HG03097 (cell line): ENCODE measurements at regions not wholly inside any gene's neighbourhood (a gene's known extent, or its start where the extent isn't known, plus 50 kb on each side); places are given as distances from the start of the nearest gene placed in this dataset.
"Not testable (repeated sequence)": the region's sequence is repeated elsewhere in the genome, so short reads cannot be mapped to it uniquely, and the experiment has no call there.

Experiments
- ATAC-seq: cut with Tn5 transposase; IDR thresholded peaks from one replicate; pipeline ENCODE4 v1.9.1; 2021; ENCODE audit not compliant: unreplicated experiment, low FRiP score

- ATAC-seq, result no peak
These were observed 554.4 kb downstream of the IGSF11 start for GRCh38 chr3:118480101-118480860.

GRCh38 chr3:118485693-118486092 is 549.0 kb downstream of the IGSF11 start:
- ATAC-seq, result no peak

- no peak for ATAC-seq
These were observed 546.9 kb downstream of the IGSF11 start for GRCh38 chr3:118487734-118488133.

GRCh38 chr3:118488732-118489131 is 545.9 kb downstream of the IGSF11 start:
- ATAC-seq, result no peak

- no peak for ATAC-seq
These were observed 539.4 kb downstream of the IGSF11 start for GRCh38 chr3:118495206-118495605.

- no peak for ATAC-seq
These were observed 537.4 kb downstream of the IGSF11 start for GRCh38 chr3:118497274-118497673.

- ATAC-seq, result no peak
These were observed 533.5 kb downstream of the IGSF11 start for GRCh38 chr3:118501152-118501551.

GRCh38 chr3:118504906-118505305 is 529.7 kb downstream of the IGSF11 start:
- no peak for ATAC-seq

- no peak for ATAC-seq
These were observed 528.9 kb downstream of the IGSF11 start for GRCh38 chr3:118505784-118506183.

GRCh38 chr3:118511402-118511801 is 523.2 kb downstream of the IGSF11 start:
- ATAC-seq, result no peak

- ATAC-seq, result no peak
These were observed 522.3 kb downstream of the IGSF11 start for GRCh38 chr3:118512301-118512700.

- no peak for ATAC-seq
These were observed 509.6 kb downstream of the IGSF11 start for GRCh38 chr3:118525077-118525476.

- no peak for ATAC-seq
These were observed 507.7 kb downstream of the IGSF11 start for GRCh38 chr3:118526758-118527513.

- ATAC-seq, result no peak
These were observed 507.1 kb downstream of the IGSF11 start for GRCh38 chr3:118527514-118528044.

- no peak for ATAC-seq
These were observed 505.1 kb downstream of the IGSF11 start for GRCh38 chr3:118529554-118529953.

- no peak for ATAC-seq
These were observed 504.2 kb downstream of the IGSF11 start for GRCh38 chr3:118530350-118530922.

- not testable (repeated sequence) for ATAC-seq
These were observed 503.7 kb downstream of the IGSF11 start for GRCh38 chr3:118530927-118531356.

GRCh38 chr3:118531816-118532215 is 502.8 kb downstream of the IGSF11 start:
- ATAC-seq, result no peak

- no peak for ATAC-seq
These were observed 501.0 kb downstream of the IGSF11 start for GRCh38 chr3:118533676-118534075.

GRCh38 chr3:118534519-118534918 is 500.1 kb downstream of the IGSF11 start:
- ATAC-seq, result no peak

- ATAC-seq, result no peak
These were observed 497.9 kb downstream of the IGSF11 start for GRCh38 chr3:118536764-118537163.
